ENCODE measurements at regions not wholly inside any gene's neighbourhood (a gene's known extent, or its start where the extent isn't known, plus 50 kb on each side); places are given as distances from the start of the nearest gene placed in this dataset.

DNA sequence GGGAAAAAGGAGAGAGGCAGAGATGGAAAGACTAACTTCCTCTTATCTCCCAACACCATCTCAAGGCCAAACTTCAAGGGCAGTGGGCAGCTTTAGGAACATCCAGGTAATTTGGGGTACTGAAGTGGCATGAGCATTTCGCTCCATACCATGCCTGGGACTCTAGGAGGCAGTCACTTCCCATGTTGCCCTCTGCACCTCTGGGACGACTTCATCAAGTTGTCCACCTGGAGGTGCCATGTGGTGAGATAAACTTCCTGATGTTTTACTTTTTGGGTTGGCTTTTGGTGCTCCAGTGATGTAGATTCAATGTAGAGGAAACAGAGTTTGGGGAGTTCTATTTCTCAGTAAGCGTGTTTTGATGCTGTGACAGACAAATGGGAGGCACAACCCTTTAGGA is 56.3 kb upstream of the UPP2 start:
- TF ChIP-seq POLR2A (IDR thresholded peaks at IDR 0.05): no peak
- TF ChIP-seq, protein P1, sequence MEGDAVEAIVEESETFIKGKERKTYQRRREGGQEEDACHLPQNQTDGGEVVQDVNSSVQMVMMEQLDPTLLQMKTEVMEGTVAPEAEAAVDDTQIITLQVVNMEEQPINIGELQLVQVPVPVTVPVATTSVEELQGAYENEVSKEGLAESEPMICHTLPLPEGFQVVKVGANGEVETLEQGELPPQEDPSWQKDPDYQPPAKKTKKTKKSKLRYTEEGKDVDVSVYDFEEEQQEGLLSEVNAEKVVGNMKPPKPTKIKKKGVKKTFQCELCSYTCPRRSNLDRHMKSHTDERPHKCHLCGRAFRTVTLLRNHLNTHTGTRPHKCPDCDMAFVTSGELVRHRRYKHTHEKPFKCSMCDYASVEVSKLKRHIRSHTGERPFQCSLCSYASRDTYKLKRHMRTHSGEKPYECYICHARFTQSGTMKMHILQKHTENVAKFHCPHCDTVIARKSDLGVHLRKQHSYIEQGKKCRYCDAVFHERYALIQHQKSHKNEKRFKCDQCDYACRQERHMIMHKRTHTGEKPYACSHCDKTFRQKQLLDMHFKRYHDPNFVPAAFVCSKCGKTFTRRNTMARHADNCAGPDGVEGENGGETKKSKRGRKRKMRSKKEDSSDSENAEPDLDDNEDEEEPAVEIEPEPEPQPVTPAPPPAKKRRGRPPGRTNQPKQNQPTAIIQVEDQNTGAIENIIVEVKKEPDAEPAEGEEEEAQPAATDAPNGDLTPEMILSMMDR (IDR thresholded peaks at IDR 0.05): no peak
- TF ChIP-seq EP300 (IDR thresholded peaks at IDR 0.05): no peak
- TF ChIP-seq POLR2AphosphoS5 (IDR thresholded peaks at IDR 0.05): no peak

Data from upper lobe of left lung (tissue), 4 donors.